ENCODE measurements at regions not wholly inside any gene's neighbourhood (a gene's known extent, or its start where the extent isn't known, plus 50 kb on each side); places are given as distances from the start of the nearest gene placed in this dataset.

- H3K27me3 ChIP-seq = no peaks in the 10 kb centered on the region
- no peak for TF ChIP-seq CTCF (IDR thresholded peaks at IDR 0.05)
- TF ChIP-seq EP300 (IDR thresholded peaks at IDR 0.05) = no peak
- TF ChIP-seq POLR2AphosphoS5 (IDR thresholded peaks at IDR 0.05) = no peak
- no peak for TF ChIP-seq POLR2A (IDR thresholded peaks at IDR 0.05)
- WGBS, 5 donors = 82 to 90% (median 85%) methylated on average over 2 to 3 of the region's 3 CpGs
- no peak overlapping the region for H3K4me3 ChIP-seq
- H3K9me3 ChIP-seq = peaks cover 0 to 14% (median 0%) of the 10 kb centered on the region in 4 donors
- no peak overlapping the region for H3K27ac ChIP-seq
- intact Hi-C loops (cut with DNase I; ENCODE audit: low total_unique reads) = no loop called here
- H3K4me1 ChIP-seq = no peaks in the 10 kb centered on the region
- DNase-seq = no peak
- no peaks in the 10 kb centered on the region for H3K36me3 ChIP-seq
These were observed 433.6 kb downstream of the DYNC2H1 start for GRCh38 chr11:103542851-103543250.

- Histone ChIP-seq H3K27ac (no peak overlapping the region), H3K27me3 (no peaks in the 10 kb centered on the region), H3K9me3 (peaks cover 0 to 14% (median 0%) of the 10 kb centered on the region in 4 donors), H3K4me1 (no peaks in the 10 kb centered on the region), H3K36me3 (no peaks in the 10 kb centered on the region), H3K4me3 (no peak overlapping the region)
- WGBS, 5 donors = 80 to 91% (median 82%) methylated on average over 2 to 5 of the region's 5 CpGs
- DNase-seq = no peak
- intact Hi-C loops (cut with DNase I; ENCODE audit: low total_unique reads) = no loop called here
- TF ChIP-seq POLR2AphosphoS5 (IDR thresholded peaks at IDR 0.05) (no peak), POLR2A (IDR thresholded peaks at IDR 0.05) (no peak), CTCF (IDR thresholded peaks at IDR 0.05) (no peak), EP300 (IDR thresholded peaks at IDR 0.05) (no peak)
These were observed 434.2 kb downstream of the DYNC2H1 start for GRCh38 chr11:103543456-103543855.

GRCh38 chr11:103544874-103545273 lies 435.6 kb downstream of the DYNC2H1 start:
- Histone ChIP-seq H3K9me3 (peaks cover 0 to 14% (median 0%) of the 10 kb centered on the region in 4 donors), H3K36me3 (no peaks in the 10 kb centered on the region), H3K27me3 (no peaks in the 10 kb centered on the region), H3K4me1 (no peaks in the 10 kb centered on the region), H3K27ac (no peak overlapping the region), H3K4me3 (no peak overlapping the region)
- intact Hi-C loops (cut with DNase I; ENCODE audit: low total_unique reads) = no loop called here
- no peak for TF ChIP-seq EP300 (IDR thresholded peaks at IDR 0.05)
- TF ChIP-seq CTCF (IDR thresholded peaks at IDR 0.05) = no peak
- no peak for TF ChIP-seq POLR2AphosphoS5 (IDR thresholded peaks at IDR 0.05)
- DNase-seq = no peak
- WGBS, 5 donors = 86 to 94% (median 88%) methylated on average over 8 of the region's 8 CpGs

- no peak overlapping the region for H3K4me3 ChIP-seq
These were observed 436.3 kb downstream of the DYNC2H1 start for GRCh38 chr11:103545551-103545950.

More at GRCh38 chr11:103545551-103545950, 436.3 kb downstream of the DYNC2H1 start:
- H3K27me3 ChIP-seq = no peaks in the 10 kb centered on the region
- intact Hi-C loops (cut with DNase I; ENCODE audit: low total_unique reads) = no loop called here
- H3K4me1 ChIP-seq = no peaks in the 10 kb centered on the region
- H3K36me3 ChIP-seq = no peaks in the 10 kb centered on the region
- peaks cover 0 to 14% (median 0%) of the 10 kb centered on the region in 4 donors for H3K9me3 ChIP-seq
- DNase-seq = no peak
- no peak for TF ChIP-seq POLR2A (IDR thresholded peaks at IDR 0.05)
- no peak for TF ChIP-seq EP300 (IDR thresholded peaks at IDR 0.05)
- TF ChIP-seq CTCF (IDR thresholded peaks at IDR 0.05) = no peak
- TF ChIP-seq POLR2AphosphoS5 (IDR thresholded peaks at IDR 0.05) = no peak
- H3K27ac ChIP-seq = no peak overlapping the region

Measured in stomach (tissue), 8 donors.